OCI-LY1 (cell line): ENCODE measurements at regions not wholly inside any gene's neighbourhood (a gene's known extent, or its start where the extent isn't known, plus 50 kb on each side); places are given as distances from the start of the nearest gene placed in this dataset.

Source experiments
- H2AFZ ChIP-seq: fragments of 200-600 bp; sonication (generic), shearing (Covaris generic); 2 replicates; pipeline ENCODE4 v1.6.0; 2014; ENCODE audit warnings: antibody characterized with exemption, mild to moderate bottlenecking, low read length
- H3F3A ChIP-seq: fragments of 200-600 bp; sonication (generic), shearing (Covaris generic); 2 replicates; pipeline ENCODE4 v1.6.0; 2014; ENCODE audit warnings: mild to moderate bottlenecking, antibody characterized with exemption, low read length, moderate library complexity; ENCODE audit not compliant: insufficient read depth
- H3K27ac ChIP-seq: fragments of 200-600 bp; sonication (generic); 2 replicates; pipeline ENCODE4 v1.5.1; 2014; ENCODE audit warnings: low read length, mixed run types, mild to moderate bottlenecking, low read depth; ENCODE audit not compliant: poor library complexity, severe bottlenecking
- H3K27me3 ChIP-seq: fragments of 200-600 bp; sonication (generic); 2 replicates; pipeline ENCODE4 v1.6.0; 2014; ENCODE audit warnings: antibody characterized with exemption, mild to moderate bottlenecking, low read length, moderate library complexity; ENCODE audit not compliant: insufficient read depth
- H3K36me3 ChIP-seq: fragments of 200-600 bp; sonication (generic); 2 replicates; pipeline ENCODE4 v1.6.1; 2014; ENCODE audit warnings: mild to moderate bottlenecking, antibody characterized with exemption, low read length, moderate library complexity, mixed read lengths; ENCODE audit not compliant: insufficient read depth
- H3K4me1 ChIP-seq: fragments of 200-600 bp; sonication (generic); 2 replicates; pipeline ENCODE4 v1.5.1; 2014; ENCODE audit warnings: mild to moderate bottlenecking, low read length, moderate library complexity; ENCODE audit not compliant: insufficient read depth, severe bottlenecking
- H3K4me2 ChIP-seq: fragments of 200-600 bp; sonication (generic), shearing (Covaris generic); 2 replicates; pipeline ENCODE4 v1.6.1; 2014; ENCODE audit warnings: low read length
- H3K4me3 ChIP-seq: fragments of 200-600 bp; sonication (generic); 2 replicates; pipeline ENCODE4 v1.5.1; 2014; ENCODE audit warnings: low read length, low read depth, mild to moderate bottlenecking, mixed read lengths; ENCODE audit not compliant: poor library complexity, severe bottlenecking
- H3K79me2 ChIP-seq: fragments of 200-600 bp; shearing (Covaris generic); 2 replicates; pipeline ENCODE4 v1.6.1; 2016; ENCODE audit warnings: mixed run types, low read length, mixed read lengths; ENCODE audit not compliant: insufficient read depth
- H3K9ac ChIP-seq: fragments of 200-600 bp; sonication (generic), shearing (Covaris generic); 2 replicates; pipeline ENCODE4 v1.6.1; 2014; ENCODE audit warnings: mild to moderate bottlenecking, low read length, mixed read lengths
- H3K9me2 ChIP-seq: fragments of 200-600 bp; sonication (generic), shearing (Covaris generic); 2 replicates; pipeline ENCODE4 v1.6.1; 2014; ENCODE audit warnings: low read depth, mild to moderate bottlenecking, low read length, mixed read lengths
- H3K9me3 ChIP-seq: fragments of 200-600 bp; shearing (Covaris generic); 2 replicates; pipeline ENCODE4 v1.6.1; 2014; ENCODE audit warnings: low read length, mixed read lengths
- H4K20me1 ChIP-seq: fragments of 200-600 bp; sonication (generic), shearing (Covaris generic); 2 replicates; pipeline ENCODE4 v1.6.0; 2016; ENCODE audit warnings: mild to moderate bottlenecking, low read length; ENCODE audit not compliant: insufficient read depth
- EZH2 ChIP-seq: fragments of 200-600 bp; sonication (generic), shearing (Covaris generic); IDR thresholded peaks from 2 replicates; pipeline ENCODE4 v1.8.0; 2017; ENCODE audit warnings: borderline replicate concordance, mixed run types, mild to moderate bottlenecking, antibody characterized with exemption, low read length, moderate library complexity, mixed read lengths
- TF ChIP-seq, protein P1 (sequence below): fragments of 200-600 bp; sonication (generic), shearing (Covaris generic); IDR thresholded peaks from 2 replicates; pipeline ENCODE4 v1.5.1; 2017; ENCODE audit warnings: mild to moderate bottlenecking, antibody characterized with exemption, low read length, moderate library complexity, mixed read lengths

- Histone ChIP-seq H3K4me3 (no peak overlapping the region), H3K79me2 (no peaks in the 10 kb centered on the region), H3K36me3 (no peaks in the 10 kb centered on the region), H3K27ac (no peak overlapping the region), H2AFZ (no peak overlapping the region), H3F3A (no peaks in the 10 kb centered on the region), H3K9me2 (no peaks in the 10 kb centered on the region), H3K27me3 (no peaks in the 10 kb centered on the region), H3K4me1 (no peaks in the 10 kb centered on the region), H4K20me1 (no peaks in the 10 kb centered on the region), H3K9me3 (no peaks in the 10 kb centered on the region), H3K4me2 (no peak overlapping the region), H3K9ac (no peak overlapping the region)
- TF ChIP-seq, protein P1, sequence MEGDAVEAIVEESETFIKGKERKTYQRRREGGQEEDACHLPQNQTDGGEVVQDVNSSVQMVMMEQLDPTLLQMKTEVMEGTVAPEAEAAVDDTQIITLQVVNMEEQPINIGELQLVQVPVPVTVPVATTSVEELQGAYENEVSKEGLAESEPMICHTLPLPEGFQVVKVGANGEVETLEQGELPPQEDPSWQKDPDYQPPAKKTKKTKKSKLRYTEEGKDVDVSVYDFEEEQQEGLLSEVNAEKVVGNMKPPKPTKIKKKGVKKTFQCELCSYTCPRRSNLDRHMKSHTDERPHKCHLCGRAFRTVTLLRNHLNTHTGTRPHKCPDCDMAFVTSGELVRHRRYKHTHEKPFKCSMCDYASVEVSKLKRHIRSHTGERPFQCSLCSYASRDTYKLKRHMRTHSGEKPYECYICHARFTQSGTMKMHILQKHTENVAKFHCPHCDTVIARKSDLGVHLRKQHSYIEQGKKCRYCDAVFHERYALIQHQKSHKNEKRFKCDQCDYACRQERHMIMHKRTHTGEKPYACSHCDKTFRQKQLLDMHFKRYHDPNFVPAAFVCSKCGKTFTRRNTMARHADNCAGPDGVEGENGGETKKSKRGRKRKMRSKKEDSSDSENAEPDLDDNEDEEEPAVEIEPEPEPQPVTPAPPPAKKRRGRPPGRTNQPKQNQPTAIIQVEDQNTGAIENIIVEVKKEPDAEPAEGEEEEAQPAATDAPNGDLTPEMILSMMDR, result no peak
- TF ChIP-seq EZH2, result no peak
Measured at GRCh38 chr9:11092974-11093373, 480.2 kb upstream of the PTPRD start.

GRCh38 chr9:11097020-11097419 is 484.2 kb upstream of the PTPRD start:
- H3K27ac ChIP-seq, result no peak overlapping the region
- no peak overlapping the region for H3K9ac ChIP-seq
- H4K20me1 ChIP-seq, result no peaks in the 10 kb centered on the region
- H3K36me3 ChIP-seq, result no peaks in the 10 kb centered on the region
- H3K9me3 ChIP-seq, result no peaks in the 10 kb centered on the region
- no peaks in the 10 kb centered on the region for H3K4me1 ChIP-seq
- no peak overlapping the region for H2AFZ ChIP-seq
- H3K9me2 ChIP-seq, result no peaks in the 10 kb centered on the region
- H3K27me3 ChIP-seq, result no peaks in the 10 kb centered on the region
- no peak overlapping the region for H3K4me2 ChIP-seq
- TF ChIP-seq, protein P1, result no peak
- no peak for TF ChIP-seq EZH2
- no peaks in the 10 kb centered on the region for H3F3A ChIP-seq
- no peaks in the 10 kb centered on the region for H3K79me2 ChIP-seq
- H3K4me3 ChIP-seq, result no peak overlapping the region

DNA sequence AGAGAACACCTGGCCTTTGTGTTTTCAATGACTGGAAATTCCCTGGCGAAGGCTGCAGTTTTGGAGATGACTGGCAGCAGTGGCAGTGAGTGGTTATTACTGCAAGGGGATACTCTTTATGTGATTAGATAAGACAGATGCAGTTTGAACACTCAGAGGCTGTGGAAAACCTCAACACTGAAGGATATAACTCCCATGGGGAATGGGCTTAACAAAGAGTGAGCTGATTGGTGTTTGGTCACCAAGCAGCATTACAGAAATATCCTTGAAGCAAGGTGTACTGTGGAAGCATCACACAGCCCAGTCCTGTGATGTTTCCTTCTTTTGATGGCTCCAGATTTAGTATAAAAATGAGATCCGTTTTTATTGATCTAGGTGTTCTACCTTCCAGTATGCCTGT is 490.7 kb upstream of the PTPRD start:
- H3K79me2 ChIP-seq, result no peaks in the 10 kb centered on the region
- H3K9ac ChIP-seq, result no peak overlapping the region
- H3K4me1 ChIP-seq, result no peaks in the 10 kb centered on the region
- no peaks in the 10 kb centered on the region for H3K9me2 ChIP-seq
- H3K27ac ChIP-seq, result no peak overlapping the region
- H3K4me2 ChIP-seq, result no peak overlapping the region
- no peaks in the 10 kb centered on the region for H3K27me3 ChIP-seq
- H3F3A ChIP-seq, result no peaks in the 10 kb centered on the region
- no peak overlapping the region for H3K4me3 ChIP-seq
- H2AFZ ChIP-seq, result no peak overlapping the region
- H4K20me1 ChIP-seq, result no peaks in the 10 kb centered on the region
- H3K36me3 ChIP-seq, result no peaks in the 10 kb centered on the region
- TF ChIP-seq, protein P1, result no peak
- no peak for TF ChIP-seq EZH2
- no peaks in the 10 kb centered on the region for H3K9me3 ChIP-seq
